HG03025 (cell line): ENCODE measurements at regions not wholly inside any gene's neighbourhood (a gene's known extent, or its start where the extent isn't known, plus 50 kb on each side); places are given as distances from the start of the nearest gene placed in this dataset.
"Not testable (repeated sequence)": the region's sequence is repeated elsewhere in the genome, so short reads cannot be mapped to it uniquely, and the experiment has no call there.

Source experiments
- ATAC-seq: cut with Tn5 transposase; IDR thresholded peaks from one replicate; pipeline ENCODE4 v1.9.1; 2021; ENCODE audit warnings: mild to moderate bottlenecking, moderate library complexity; ENCODE audit not compliant: unreplicated experiment, low FRiP score

DNA sequence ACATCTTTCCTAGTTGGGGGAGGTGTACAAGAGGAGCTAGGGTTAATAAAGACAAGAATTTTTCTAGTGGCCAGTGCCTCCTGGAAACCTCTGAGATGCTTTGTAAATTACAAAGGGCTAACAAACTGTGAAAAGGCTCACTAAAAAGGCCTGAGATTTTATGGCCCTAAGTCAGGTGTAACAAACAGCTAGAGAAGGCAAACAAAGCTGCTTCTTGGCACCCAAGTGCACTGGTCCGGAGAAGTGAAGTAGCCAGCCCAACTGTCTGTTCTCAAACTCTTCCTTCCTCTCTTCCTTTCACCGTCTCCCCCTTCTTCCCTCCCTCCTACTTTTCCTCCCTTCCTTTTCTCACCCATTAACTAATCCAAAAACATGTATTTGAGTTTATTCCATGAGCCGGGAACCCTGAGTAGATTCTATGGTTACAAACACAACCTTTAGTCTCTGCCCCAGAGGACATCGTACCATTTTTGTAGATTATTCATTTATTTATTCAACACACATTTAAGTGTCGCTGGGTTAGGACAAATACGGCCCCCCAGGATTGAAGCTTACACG lies 143.4 kb upstream of the PCGF5 start:
- ATAC-seq, result no peak

DNA sequence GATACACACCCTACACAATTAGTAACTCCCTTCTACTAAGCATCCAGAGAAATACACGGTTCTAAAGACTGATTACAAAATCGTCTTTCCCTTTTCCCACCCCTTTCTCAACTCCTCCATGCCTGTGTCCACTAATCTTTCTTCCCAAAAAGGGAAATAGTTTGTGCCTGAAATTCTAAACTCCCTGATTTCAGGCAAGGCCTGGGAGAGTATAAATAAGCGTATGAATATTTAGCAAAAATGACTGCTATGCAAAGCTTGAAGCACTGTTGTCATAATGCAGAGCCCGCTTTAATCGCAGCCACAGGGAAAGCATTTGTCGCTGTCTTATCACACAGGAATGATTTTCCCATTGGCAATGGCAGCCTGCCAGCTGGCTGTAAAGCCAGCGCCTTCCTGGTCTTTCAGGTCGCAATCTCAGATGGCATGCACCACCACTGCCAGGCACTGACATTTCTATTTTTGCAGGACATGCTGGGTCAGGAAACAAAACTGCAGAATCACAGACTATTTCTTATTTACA lies 142.9 kb upstream of the PCGF5 start:
- ATAC-seq, result no peak

DNA sequence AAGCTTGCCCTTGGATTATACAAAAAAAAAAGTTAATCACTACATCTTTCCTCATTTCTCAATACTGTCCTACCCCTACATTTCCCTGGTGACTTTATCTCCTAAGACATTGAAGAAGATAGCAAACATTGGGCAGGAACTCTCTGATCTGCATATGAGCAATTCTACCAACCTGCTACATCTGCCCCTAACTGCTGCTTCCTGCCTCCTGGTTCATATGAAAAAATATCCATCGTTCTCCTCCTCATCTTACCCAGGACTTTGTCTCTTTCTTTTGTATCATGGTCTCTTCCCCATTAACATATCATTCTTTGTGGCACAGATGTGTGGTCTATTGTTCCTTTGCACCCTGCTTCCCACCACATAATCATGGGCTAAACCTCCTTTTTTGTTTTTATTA lies 139.7 kb upstream of the PCGF5 start:
- no peak for ATAC-seq

DNA sequence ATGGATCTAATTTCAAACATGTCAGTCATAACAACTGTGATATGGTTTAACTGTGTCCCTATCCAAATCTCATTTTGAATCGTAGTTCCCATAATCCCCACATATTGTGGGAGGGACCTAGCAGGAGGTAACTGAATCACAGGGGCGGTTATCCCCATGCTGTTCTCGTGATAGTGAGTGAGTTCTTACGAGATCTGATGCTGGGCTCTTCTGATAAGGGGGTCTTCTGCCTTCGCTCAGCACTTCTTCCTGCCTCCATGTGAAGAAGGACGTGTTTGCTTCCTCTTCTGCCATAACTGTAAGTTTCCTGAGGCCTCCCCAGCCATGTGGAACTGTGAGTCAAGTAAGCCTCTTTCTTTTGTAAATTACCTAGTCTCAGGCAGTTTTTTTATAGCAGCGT lies 138.0 kb upstream of the PCGF5 start:
- ATAC-seq, result no peak

GRCh38 chr10:91088300-91089140 lies 131.9 kb upstream of the PCGF5 start:
- no peak for ATAC-seq

GRCh38 chr10:91090761-91091529 lies 129.5 kb upstream of the PCGF5 start:
- ATAC-seq, result no peak

- no peak for ATAC-seq
Observed at GRCh38 chr10:91091780-91092179, 128.7 kb upstream of the PCGF5 start.

GRCh38 chr10:91096274-91096673 lies 124.2 kb upstream of the PCGF5 start:
- no peak for ATAC-seq

DNA sequence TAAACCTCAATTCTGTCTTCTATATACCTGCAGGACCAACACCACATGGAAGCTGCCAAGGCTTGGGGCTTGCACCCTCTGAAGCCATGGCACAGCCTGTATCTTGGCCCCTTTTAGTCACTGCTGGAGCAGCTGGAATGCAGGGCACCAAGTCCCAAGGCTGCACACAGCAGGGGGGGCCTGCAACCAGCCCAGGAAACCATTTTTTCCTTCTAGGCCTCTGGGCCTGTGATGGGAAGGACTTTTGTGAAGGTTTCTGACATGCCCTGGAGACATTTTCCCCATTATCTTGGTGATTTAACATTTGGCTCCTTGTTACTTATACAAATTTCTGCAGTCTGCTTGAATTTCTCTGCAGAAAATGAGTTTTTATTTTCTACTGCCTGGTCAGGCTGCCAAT lies 123.2 kb upstream of the PCGF5 start:
- ATAC-seq, result no peak

GRCh38 chr10:91098021-91098420 lies 122.4 kb upstream of the PCGF5 start:
- not testable (repeated sequence) for ATAC-seq

- no peak for ATAC-seq
Observed at GRCh38 chr10:91103384-91104192, 116.9 kb upstream of the PCGF5 start.

DNA sequence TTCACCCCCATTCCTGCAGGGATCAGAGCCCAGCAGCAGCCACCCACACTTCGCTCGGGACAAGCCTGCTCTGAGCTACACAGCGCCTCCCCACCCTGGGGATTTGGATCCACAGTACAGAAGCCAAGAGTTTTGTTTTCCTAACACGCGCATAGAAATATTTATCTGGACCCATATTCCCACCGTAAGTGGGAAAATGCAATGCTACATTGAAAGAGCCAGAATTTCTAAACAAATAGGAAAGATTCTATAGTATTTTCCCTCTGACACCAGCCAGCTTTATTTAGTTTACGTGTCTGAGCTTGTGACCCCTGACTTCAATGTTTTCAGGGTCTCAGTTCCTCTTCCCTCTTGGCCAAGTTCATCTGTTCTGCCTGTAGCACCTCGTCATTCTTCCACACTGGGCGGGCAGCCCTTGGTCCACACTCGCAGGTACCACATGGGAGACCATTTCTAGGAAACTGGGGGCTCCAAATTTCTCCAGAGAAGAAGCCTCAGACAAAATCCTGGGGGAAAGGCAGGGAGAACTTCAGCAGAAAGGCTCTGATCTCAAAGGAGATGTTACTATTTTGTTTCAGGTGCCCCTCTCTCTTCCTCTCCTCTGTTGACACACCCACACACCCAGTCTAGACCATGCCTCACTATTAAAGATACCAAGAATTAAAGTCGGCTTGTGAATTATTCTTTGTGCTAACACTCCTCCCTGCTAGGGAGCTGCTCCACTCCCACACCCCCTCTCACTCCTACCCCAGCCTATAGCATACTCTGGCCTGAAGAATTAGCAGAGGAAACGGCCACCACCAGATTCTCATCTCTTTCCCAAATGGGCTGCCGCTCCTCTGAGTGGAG lies 116.0 kb upstream of the PCGF5 start:
- no peak for ATAC-seq

- no peak for ATAC-seq
Observed at GRCh38 chr10:91105269-91105668, 115.2 kb upstream of the PCGF5 start.

- no peak for ATAC-seq
Observed at GRCh38 chr10:91108820-91109219, 111.6 kb upstream of the PCGF5 start.

GRCh38 chr10:91111060-91111459 lies 109.4 kb upstream of the PCGF5 start:
- no peak for ATAC-seq

DNA sequence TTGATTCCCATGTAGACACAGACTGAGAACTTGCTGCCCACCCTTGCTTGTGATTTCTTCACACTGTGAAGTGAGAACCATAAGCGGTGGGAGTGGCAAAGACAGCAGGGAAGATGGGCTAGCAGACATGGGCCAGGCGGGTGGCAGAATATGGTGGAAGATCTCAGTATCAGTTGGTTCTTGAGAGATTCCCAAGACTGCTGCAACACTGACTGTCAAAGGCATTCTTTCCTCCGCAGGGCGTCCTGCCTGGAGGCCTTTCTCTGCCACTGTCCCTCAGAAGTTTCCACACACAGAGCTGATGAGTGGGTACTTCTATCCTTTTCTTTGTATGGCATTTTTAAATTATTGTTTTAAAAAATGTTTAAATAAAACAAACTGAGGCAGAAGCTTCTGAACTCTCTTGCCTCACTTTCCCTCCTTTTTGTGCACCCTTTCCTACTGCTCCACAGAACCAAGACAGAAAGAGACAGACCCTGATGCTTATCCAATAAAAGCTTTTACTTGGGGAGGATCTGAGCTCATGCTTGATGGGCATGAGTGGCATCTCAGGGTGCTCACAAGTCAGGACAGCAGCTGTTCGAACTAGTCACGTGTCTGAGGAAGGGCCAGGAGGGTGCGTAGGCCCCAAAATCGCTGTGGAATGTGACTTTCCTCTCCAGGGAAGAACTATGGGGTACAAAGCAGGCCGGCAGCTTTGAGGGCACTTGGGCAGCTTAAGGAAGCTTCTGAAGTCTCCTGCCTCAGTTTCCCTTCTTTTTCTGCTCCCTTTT lies 104.7 kb upstream of the PCGF5 start:
- no peak for ATAC-seq

DNA sequence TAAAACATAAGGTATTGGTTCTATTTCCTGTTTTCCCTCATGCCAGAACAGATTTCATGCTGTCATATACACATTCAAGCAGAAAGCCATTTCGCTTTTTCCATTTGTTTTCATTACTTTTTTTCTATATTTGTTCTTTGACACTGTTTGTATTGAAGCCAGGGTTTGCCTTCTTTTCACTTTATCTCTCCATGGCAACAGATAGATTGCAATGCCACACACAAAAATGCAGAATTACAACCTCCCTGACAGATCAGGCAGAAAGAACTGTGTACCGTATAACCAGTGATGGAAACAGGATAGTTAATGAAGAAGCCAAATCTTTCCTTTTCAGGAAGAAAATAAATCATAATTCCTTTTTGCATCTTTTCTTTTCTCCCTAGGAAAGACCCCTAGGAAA lies 103.0 kb upstream of the PCGF5 start:
- ATAC-seq, result no peak

GRCh38 chr10:91120348-91120747 lies 100.1 kb upstream of the PCGF5 start:
- ATAC-seq, result no peak

DNA sequence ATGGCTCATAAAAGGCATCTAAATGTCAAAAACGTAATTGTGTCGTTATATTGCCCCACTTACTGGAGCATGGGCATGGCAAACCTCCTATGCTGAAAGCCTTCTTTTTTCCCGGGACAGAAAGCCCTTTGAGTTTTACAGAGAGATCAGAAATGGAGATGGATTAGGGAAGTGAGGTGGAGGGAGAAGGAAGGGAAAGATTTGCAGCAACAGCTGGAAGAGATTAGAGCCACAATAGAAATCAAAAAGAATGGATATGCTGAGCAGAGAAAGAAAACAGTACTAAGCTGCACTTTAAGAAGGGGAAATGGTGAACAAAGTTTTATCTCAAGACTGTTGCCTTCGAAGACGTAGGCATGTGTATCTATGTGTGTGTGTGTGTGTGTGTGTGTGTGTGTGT lies 97.2 kb upstream of the PCGF5 start:
- ATAC-seq, result no peak
